NCI-H1436 (cell line): ENCODE measurements at regions not wholly inside any gene's neighbourhood (a gene's known extent, or its start where the extent isn't known, plus 50 kb on each side); places are given as distances from the start of the nearest gene placed in this dataset.
A peak's percentile ranks its signal among the peaks of the same experiment; 100 is the strongest.
"Not testable (repeated sequence)": the region's sequence is repeated elsewhere in the genome, so short reads cannot be mapped to it uniquely, and the experiment has no call there.

Experiments used
- DNase-seq: peaks from one replicate; lab custom pipeline; 2025; lab: John Stamatoyannopoulos, UW

DNA sequence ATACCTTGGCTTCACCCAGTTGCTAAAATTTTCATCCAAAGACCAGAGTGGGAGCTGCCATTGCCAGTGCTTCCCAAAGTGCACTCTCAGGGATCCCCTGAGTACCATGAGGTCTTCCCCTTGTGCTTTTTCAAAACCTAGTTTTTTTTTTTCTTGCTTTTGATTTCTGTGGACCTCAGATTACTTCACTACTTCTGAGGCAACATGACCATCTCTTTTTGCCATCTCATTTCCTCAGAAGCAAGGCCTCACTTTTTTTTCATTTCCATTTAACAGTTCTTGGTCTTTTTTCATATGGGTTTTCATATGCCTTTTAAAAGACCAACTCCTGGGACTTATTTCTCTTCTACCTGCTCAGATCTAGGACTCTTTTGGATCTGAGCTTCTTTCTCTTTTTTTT, 64.1 kb upstream of the MMS22L start:
- DNase-seq, result no peak

DNA sequence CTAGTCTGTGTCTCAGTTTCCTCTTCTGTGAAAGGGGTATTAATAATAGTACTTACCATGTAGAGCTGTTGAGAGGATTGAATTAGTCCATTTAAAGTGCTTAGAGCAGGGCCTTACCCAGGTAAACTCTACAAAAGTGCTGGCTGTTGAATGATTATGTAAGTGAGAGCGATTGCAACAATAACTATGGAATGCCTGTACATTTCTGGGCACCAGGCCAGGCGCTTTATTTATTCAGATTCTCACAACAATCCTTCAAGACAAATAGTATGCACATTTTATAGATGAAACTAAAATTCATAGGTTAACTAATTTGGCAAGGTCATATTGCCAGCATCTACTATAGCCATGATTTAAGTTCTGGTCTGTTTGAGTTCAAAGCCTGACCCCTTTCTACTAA, 78.3 kb upstream of the MMS22L start:
- DNase-seq, result no peak

DNA sequence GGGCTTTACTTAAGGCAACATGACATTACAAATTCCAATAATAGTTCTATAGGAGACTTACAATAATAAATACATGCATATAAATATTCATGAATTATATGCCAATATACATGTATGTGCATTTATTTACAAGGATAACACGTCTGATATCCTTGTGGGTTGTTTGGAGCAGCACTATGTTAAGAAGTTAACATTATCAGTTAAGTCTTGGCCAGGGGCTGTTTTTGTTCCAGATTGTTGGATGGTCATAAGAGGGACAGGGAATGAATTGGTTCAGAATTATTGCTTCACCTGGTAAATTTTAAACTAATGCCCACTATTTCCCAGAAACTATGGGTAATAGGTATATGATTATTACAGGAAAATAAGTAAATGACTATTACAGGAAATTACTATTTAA, 81.3 kb upstream of the MMS22L start:
- no peak for DNase-seq

DNA sequence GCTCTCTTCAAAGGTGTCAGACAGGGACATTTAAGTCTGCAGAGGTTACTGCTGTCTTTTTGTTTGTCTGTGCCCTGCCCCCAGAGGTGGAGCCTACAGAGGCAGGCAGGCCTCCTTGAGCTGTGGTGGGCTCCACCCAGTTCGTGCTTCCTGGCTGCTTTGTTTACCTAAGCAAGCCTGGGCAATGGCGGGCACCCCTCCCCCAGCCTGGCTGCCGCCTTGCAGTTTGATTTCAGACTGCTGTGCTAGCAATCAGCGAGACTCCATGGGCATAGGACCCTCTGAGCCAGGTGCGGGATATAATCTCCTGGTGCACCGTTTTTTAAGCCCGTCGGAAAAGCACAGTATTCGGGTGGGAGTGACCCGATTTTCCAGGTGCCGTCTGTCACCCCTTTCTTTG, 99.1 kb upstream of the MMS22L start:
- DNase-seq, result not testable (repeated sequence)

DNA sequence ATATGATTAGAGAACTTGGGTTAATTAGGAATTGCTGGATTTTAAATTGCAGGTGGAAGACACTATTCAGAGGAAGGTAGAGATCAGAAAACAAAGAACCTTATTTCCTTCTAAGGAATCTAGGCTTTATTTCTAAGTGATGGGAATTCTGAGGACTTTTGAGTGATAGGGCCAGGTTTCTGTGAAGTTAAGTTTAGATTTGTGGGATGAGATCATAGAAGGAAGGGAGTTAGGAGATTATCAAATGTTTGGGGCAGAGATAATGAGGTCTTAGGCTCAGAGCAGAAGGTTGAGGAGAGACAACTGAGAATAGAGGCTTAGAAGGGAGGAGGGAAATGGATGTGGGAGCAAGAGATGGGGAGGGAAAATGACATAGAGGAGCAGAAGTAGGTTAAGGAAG, 109.7 kb upstream of the MMS22L start:
- DNase-seq, result no peak

DNA sequence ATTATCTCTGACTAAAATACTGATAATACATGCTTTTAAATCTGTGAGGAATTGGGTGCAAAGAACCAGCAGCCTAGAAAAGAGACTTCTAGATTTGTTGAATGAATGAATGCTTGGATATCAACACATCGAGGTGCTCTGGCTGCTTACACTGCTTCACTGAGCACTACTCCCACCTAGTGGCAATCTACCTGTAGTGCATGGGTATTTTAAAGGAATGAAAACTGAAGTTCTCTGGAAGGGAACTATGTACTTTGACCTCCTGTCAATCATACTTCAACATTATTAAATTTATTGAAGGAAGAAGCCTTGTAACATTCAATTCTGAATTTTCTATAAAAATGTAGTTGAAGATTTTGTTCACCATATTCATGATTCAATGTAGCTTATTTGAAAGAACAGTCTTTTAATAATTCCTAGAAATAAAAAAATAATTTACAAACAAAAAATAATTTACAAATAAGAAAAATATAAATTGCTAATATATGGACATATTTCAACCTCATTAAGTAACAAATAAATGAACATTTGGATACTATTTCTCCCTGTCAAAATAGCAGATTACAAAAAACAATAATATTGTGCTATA, 111.2 kb upstream of the MMS22L start:
- peak; percentile 52 for DNase-seq

DNA sequence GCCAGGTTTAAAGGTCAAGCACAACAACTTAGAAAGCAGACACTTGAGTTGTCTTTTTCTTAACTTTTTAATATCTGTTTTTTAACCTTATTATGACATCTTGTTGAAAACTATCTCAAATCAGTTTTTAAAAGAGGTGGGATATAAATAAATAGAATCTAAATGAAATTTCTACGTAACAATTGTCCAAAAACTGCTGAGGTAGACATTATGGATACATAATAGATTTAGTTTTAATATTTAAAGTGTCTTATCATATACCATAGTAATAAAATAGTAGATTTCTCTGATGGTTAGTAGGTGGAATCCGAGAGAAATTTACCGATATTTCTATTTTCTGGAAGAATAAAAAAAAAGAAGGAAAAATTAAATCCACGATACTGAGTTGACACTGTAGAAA, 113.9 kb upstream of the MMS22L start:
- DNase-seq, result no peak

DNA sequence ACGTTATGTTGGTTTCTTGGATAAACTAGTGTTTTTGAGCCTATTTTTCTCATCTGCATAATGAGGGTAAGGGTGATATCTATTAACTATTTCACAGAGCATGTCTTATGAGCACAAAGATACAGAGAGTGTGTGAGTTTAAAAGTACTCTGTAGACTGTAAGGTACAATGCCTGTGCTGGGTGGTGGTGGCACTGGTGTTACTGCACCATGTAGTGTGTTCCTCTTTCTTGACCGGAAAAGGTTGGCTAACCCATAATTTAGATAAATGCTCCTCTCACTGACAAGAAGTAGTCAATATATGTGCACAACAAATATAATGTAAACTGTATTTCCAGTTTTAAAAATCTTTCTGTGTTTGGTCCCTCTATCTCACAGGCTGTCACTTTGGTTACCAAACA, 116.2 kb upstream of the MMS22L start:
- no peak for DNase-seq

DNA sequence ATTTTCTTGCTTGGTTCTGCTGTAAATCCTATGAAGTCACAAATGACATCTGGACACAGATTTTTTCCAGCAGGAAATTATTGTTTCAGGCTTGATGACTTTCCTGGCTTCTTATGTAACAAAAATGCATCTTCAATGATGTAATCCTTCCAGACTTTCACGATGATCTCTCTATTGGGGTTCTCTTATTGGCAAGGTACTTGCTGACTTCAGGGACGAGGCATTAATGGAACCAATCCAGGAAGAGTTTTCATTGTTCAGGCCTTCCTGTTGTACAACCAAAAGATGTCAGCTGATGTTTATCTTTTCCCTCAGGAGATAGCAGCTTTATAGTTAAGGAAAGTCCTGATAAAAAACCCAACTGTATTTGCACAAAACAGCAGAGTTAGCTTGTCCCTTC, 118.5 kb upstream of the MMS22L start:
- DNase-seq, result no peak

DNA sequence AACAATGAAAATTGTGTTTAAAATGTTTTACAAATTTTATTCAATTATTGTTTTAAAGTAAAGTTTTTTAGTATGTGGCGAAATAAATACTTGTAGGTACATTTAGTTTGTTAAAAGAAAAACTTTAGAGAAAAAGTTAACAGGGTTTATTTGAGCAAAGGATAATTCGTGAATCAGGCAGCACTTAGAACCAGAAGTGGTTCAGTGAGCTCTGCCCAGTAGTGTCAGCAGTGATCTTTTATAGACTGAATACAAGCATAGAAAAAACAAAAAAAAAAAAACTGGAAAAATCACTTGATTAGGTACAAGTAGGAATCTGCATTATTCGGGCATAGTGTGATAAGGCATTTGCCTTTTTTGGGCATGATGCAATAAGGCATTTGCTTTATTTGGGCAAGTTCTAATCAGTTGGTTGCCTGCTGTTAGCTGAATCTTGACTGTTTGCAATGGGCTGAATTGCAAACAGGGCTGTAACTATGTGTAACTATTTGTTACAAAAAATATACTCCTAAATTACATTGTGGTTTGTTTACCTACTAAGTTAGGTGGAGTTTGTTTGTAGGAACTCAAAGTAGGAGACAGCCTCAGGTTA, 122.9 kb upstream of the MMS22L start:
- DNase-seq, result no peak

DNA sequence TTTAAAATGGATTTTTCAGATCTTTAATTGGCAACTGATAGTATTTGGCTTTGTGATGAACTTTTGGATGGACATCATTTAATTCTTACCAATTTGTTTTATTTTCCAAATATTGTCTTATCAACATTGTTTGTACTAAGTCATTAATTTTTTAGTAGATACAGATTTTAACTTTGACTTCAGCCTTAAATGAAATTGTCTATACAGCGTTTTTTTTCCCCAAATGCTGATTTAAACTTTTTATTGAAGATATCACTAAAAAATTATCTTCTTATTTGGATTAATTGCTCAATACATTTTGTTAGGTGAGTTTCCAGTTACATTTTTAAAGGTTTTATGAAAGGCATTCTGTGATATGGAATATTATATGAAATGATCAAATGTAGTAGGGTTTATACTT, 123.6 kb upstream of the MMS22L start:
- no peak for DNase-seq

DNA sequence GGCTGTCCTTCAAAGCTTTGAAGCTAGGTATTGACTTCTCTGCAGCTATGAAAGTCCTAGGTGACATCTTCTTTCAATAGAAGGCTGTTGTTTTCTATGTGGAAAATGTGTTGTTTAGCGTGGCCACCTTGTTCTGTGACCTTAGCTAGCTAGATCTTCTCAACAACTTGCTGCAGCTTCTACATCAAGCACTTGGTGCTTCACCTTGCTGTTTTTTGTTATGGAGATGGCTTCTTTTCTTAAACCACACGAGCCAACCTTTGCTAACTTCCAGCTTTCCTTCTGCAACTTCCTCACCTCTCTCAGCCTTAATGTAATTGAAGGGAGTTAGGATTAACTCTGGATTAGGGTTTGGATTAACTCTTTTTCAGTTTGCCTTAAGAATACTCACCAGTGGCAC, 128.6 kb upstream of the MMS22L start:
- no peak for DNase-seq

DNA sequence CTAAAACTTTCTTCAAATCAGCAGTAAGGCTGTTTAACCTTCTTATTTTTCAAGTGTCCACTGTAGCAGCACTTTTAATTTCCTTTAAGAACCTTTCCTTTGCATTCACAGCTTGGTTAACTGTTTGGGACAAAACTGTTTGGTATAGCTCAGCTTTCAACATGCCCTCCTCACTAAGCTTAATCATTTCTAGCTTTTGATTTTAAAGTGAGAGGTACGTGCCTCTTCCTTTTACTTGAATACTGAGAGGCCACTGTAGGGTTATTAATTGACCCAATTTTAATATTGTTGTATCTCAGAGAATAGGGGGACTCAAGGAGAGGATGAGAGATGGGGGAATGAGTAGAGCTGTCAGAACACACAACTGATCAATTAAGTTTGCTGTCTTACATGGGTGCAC, 129.5 kb upstream of the MMS22L start:
- no peak for DNase-seq

DNA sequence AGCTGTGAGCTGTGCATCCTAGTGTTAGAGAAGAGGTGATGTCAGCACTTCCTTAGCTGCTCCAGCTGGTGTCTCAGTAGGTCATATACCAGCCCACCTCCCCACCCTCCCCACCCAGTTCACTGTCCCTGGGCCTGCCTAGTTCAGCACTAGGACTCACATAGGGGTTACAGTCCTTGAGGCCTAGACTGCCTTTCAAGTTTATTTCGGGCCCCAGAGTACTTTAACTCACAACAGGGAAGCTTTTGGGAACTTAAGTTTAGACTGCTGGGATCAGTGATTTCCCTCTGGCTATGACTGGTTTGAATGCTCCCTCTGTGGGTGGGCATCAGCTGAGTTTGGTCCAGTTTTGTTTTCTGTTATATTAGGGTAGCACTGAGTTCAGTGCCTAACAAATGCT, 139.2 kb upstream of the MMS22L start:
- no peak for DNase-seq

DNA sequence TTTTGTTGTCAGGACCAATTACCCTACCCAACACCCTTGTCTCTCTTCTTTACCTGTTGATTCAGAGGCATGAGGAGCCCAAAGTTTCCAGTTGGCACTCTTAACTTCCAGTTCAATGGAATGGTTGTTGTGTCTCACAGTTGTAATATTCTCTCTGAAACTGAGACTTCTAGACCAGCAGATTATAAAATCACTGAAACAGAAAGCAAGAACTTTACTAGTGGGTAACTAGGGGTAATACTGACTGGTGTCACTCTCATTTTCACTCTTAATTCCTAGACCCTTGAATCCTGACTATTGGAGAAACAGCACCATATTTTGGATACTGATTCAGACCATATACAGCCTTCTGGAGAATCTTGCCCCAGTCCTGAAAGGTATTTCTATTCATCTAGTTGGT, 140.2 kb upstream of the MMS22L start:
- no peak for DNase-seq

DNA sequence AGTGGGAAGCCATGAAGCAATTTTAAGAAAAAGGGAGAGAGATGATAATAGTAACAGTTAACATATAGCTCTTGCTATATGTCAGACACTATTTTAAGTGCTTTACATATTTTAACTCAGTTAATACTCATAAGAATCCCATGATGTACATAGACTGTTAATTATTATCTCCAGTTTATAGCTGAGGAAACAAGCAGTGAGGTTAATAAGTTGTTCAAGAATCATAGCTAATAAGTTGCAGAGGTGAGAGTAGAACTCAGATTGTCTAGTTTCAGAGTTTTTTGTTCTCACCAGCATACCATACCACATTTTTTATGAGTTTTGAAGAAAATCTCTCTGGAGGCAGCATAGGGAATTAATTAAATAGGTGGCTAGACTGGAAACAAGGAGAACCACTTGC, 144.6 kb upstream of the MMS22L start:
- no peak for DNase-seq

DNA sequence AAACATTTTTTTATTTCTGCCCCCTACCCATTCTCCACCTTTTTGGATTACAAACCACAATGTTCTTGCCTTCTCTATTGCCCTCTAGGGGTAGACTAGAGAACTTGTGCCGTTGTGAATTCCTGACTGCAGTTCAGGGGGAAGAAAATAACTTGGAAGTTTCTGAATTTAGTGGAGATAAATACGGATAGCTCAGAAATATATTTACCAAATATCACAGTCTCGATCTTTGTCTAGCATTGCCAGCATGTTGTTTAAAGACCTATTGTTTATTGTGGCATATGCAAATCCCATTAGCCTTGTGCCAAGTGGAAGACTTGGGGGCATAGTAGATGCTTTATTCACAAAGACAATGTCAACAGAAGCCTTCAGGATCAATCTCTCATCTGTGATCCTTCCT, 154.1 kb upstream of the MMS22L start:
- peak; percentile 29 for DNase-seq

DNA sequence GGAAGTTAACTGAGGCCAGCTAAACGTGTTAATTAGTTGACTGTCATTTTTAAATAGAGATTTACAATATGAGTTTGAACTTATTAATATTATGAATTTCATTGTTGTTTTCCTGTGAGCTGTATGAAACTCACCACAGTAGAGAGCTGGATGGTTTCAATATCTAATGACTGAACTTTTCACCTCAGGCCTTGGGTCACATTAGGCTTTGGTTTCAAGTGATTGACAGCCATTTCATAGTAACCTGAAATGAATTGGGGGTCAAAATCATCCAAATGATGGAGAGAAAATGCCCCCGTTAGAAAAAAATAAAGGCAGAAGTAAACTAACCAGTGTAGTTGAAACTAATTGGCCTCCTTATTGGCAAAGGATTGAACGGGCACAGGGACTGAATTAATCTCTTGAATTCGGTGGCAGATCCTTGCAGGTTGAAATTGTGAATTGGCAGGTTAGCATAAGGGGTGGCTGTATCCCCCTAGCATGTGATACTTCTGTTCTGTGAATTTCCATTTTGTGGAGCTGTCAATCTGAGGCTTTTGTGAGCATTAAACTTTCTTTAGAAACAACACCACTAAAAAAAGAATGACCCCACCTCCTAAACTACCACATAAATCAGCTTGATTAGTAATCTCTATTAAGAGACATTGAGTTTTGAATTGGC, 155.1 kb upstream of the MMS22L start:
- no peak for DNase-seq

DNA sequence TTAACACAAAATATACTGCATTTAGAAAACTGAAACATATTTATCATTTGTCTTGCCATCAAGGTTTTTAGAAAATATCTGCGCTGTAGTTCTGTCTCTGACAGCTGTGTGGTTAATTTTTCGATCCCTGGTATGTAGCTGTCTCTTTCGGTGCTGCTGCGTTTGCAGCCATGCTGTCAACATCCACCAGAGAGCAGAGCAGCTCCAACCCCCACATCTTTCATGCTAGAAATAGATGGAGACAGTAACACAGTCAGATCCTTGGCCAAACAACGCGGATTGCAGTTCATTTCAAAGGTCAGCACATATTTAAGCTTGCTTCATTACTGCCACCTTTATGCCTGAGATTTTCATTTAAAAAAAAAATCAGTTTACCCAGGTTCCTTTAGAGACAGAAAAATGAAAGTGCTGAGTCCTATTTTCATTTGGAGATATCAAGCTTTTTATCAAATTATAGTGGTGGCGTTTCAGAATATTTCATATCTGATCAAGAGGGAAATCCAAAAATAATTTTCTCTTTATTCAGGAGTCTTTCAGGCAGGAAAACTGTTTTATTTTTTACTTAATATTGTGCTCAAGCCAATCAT, 157.7 kb upstream of the MMS22L start:
- DNase-seq, result peak; percentile 6

DNA sequence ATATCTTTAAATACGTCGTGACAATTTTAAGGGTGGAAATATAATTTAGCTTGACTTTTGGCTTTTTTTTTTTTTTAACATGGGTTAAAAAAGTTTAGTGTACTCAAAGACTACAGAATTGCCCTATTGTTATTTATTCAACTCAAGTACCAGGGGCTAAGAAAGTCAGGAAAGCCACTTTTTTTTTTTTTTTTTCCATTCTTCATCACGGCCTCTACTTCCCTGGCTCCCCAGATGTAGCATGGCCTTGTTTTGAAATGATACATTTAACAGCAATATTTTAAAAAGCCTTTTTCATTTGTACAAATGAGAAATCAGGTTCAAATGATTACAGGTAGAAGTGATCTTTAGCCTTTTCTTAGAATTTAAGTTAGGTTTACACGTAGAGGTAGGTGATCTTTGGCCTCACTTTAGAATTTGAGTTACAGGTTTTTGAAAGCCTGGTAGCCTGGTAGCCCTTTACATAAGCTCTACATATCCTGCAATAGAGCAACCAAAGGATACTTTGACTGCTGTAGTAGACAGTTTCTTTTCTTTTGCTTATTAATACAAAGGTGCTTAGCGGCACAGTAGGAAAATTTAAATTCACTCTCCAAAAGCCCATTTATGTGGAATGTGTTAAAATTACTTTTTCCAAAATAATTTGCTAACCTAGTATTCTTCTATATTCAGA, 160.5 kb upstream of the MMS22L start:
- DNase-seq, result no peak

DNA sequence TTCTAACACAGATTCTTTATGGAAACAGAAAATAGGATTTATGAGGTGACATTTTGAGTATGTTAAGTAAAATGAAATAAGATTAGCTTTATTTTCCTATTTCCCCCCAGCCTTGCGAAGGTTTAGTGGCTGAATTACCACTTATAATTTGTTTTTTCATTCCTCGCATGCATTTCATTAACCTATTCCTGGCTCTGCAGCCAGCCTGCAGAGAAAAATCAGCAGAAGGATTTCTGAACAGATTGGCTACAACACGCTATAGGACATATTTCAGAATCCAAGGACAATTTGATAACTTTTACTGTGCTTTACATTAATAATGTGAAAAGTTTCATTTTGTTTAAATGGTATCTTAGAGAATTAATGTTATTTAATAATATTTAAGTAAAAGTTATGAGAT, 162.4 kb upstream of the MMS22L start:
- no peak for DNase-seq

DNA sequence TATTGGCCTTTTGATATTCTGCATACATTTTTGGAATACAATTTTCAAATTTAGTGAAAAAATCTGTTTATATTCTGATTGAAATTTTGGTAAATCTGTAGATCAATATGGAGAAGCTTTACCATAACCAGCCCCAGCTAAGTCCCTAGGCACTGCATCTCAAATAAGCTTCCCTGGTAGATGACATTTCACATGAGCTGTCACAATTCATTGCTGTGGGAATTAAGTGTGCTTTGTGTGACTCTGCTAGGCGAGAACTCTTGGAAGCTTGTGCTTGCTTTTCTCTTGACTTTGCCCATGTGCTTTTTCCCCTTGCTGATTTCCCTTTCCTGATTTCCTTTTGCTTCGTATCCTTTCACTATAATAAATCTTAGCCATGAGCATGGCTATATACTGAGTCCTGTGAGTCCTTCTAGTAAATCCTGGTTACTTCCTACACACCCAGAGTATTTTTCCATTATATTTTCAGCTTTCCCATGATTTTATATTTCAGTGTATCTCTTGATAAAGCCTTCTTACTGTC, 166.5 kb upstream of the MMS22L start:
- no peak for DNase-seq

DNA sequence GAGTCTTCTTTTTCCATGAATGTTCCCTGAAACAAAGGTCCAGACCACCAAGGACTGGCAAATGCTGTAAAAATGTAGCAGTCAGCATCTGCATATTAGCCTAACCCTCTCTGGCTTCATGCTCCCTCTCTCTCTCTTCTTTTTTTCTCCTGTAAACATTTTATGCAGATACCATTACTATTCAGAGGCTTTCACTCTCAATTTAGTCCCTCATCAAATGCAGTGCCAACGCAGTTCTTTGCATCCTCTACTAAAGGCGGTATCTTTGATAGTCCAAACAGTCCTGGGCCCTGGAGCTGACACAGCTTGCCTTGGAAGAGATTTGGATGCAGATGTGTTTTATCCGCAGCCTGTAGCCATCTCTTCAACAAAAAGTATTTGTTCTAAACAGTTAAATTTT, 167.1 kb upstream of the MMS22L start:
- DNase-seq, result no peak
